HEK293 (cell line): ENCODE measurements at regions not wholly inside any gene's neighbourhood (a gene's known extent, or its start where the extent isn't known, plus 50 kb on each side); places are given as distances from the start of the nearest gene placed in this dataset.
"Not testable (repeated sequence)": the region's sequence is repeated elsewhere in the genome, so short reads cannot be mapped to it uniquely, and the experiment has no call there.

Source experiments
- CTCF ChIA-PET: fragments of 350-600 bp; formaldehyde crosslinking; extraction: SDS; loops from one replicate; lab custom pipeline; 2021; ENCODE audit warnings: antibody characterized with exemption; lab: Yijun Ruan, JAX
- POLR2A ChIA-PET: fragments of 300-600 bp; formaldehyde crosslinking; extraction: SDS; loops from one replicate; lab custom pipeline; 2020; ENCODE audit warnings: antibody characterized with exemption, inconsistent platforms; lab: Yijun Ruan, JAX
- H3K27ac ChIP-seq: fragments of 200-500 bp; sonication (Bioruptor generic); 2 replicates; pipeline ENCODE4 v1.5.1; 2014; ENCODE audit warnings: low read depth, low read length, control low read depth, inconsistent platforms; ENCODE audit errors: extremely low read depth
- H3K36me3 ChIP-seq, 2 experiments: fragments of 200-500 bp in 1 of 2; sonication (Bioruptor generic) in 1 of 2; 1 replicate in 1 of 2; 2 replicates in 1 of 2; pipeline ENCODE4 v1.5.1; 2014 to 2017; ENCODE audit warnings: inconsistent platforms in 2 of 2, low read length in 2 of 2; ENCODE audit not compliant: control insufficient read depth in 2 of 2, insufficient read depth in 1 of 2
- H3K4me1 ChIP-seq: fragments of 200-500 bp; sonication (Bioruptor generic); 2 replicates; pipeline ENCODE4 v1.5.1; 2014; ENCODE audit warnings: mild to moderate bottlenecking, low read length, inconsistent platforms; ENCODE audit not compliant: control insufficient read depth, insufficient read depth
- H3K4me3 ChIP-seq: 2 replicates; pipeline ENCODE4 v1.5.1; 2011; ENCODE audit warnings: low read depth, mild to moderate bottlenecking, control low read depth, low read length, moderate library complexity
- H3K9me3 ChIP-seq: fragments of 200-500 bp; sonication (Bioruptor generic); 2 replicates; pipeline ENCODE4 v1.5.1; 2014; ENCODE audit warnings: low read depth, low read length, inconsistent platforms; ENCODE audit not compliant: control insufficient read depth, insufficient read depth
- FEZF1 ChIP-seq: fragments of 450-650 bp; formaldehyde crosslinking; IDR thresholded peaks from 2 replicates; pipeline ENCODE4 v1.5.1; 2016; ENCODE audit warnings: missing biosample characterization, missing genetic modification characterization
- YY2 ChIP-seq: fragments of 450-650 bp; formaldehyde crosslinking; IDR thresholded peaks from 2 replicates; pipeline ENCODE4 v1.5.1; 2016; ENCODE audit warnings: missing biosample characterization, missing genetic modification characterization
- ZBTB48 ChIP-seq: fragments of 450-650 bp; formaldehyde crosslinking; IDR thresholded peaks from 2 replicates; pipeline ENCODE4 v1.5.1; 2016; ENCODE audit warnings: missing biosample characterization, missing genetic modification characterization
- ZNF114 ChIP-seq: fragments of 450-650 bp; formaldehyde crosslinking; IDR thresholded peaks from 2 replicates; pipeline ENCODE4 v1.5.0; 2017; ENCODE audit warnings: missing biosample characterization, missing genetic modification characterization
- ZNF140 ChIP-seq: fragments of 450-650 bp; formaldehyde crosslinking; IDR thresholded peaks from 2 replicates; pipeline ENCODE4 v1.5.1; 2016; ENCODE audit warnings: missing biosample characterization, missing genetic modification characterization
- ZNF221 ChIP-seq: fragments of 450-650 bp; formaldehyde crosslinking; IDR thresholded peaks from 2 replicates; pipeline ENCODE4 v1.5.1; 2017; ENCODE audit warnings: missing biosample characterization, missing genetic modification characterization, borderline replicate concordance
- ZNF366 ChIP-seq: fragments of 450-650 bp; formaldehyde crosslinking; conservative IDR thresholded peaks from 2 replicates; pipeline ENCODE4 v1.5.1; 2016; ENCODE audit warnings: missing biosample characterization, missing genetic modification characterization
- ZNF433 ChIP-seq: fragments of 450-650 bp; formaldehyde crosslinking; IDR thresholded peaks from 2 replicates; pipeline ENCODE4 v1.5.1; 2016; ENCODE audit warnings: missing biosample characterization, missing genetic modification characterization, low read depth
- ZNF621 ChIP-seq: fragments of 450-650 bp; formaldehyde crosslinking; IDR thresholded peaks from 2 replicates; pipeline ENCODE4 v1.5.1; 2017; ENCODE audit warnings: missing biosample characterization, missing genetic modification characterization
- ZNF768 ChIP-seq: fragments of 450-650 bp; formaldehyde crosslinking; IDR thresholded peaks from 2 replicates; pipeline ENCODE4 v1.5.1; 2018; ENCODE audit warnings: missing biosample characterization, mild to moderate bottlenecking, missing genetic modification characterization
- TF ChIP-seq, protein P1 (sequence below): sonication (generic); formaldehyde crosslinking; IDR thresholded peaks from 2 replicates; pipeline ENCODE4 v1.8.1; 2022; ENCODE audit warnings: mild to moderate bottlenecking, moderate library complexity, missing genetic modification reagents
- TF ChIP-seq, protein P2 (sequence below): fragments of 450-650 bp; formaldehyde crosslinking; IDR thresholded peaks from 2 replicates; pipeline ENCODE4 v1.5.1; 2016; ENCODE audit warnings: missing biosample characterization, missing genetic modification characterization, borderline replicate concordance

DNA sequence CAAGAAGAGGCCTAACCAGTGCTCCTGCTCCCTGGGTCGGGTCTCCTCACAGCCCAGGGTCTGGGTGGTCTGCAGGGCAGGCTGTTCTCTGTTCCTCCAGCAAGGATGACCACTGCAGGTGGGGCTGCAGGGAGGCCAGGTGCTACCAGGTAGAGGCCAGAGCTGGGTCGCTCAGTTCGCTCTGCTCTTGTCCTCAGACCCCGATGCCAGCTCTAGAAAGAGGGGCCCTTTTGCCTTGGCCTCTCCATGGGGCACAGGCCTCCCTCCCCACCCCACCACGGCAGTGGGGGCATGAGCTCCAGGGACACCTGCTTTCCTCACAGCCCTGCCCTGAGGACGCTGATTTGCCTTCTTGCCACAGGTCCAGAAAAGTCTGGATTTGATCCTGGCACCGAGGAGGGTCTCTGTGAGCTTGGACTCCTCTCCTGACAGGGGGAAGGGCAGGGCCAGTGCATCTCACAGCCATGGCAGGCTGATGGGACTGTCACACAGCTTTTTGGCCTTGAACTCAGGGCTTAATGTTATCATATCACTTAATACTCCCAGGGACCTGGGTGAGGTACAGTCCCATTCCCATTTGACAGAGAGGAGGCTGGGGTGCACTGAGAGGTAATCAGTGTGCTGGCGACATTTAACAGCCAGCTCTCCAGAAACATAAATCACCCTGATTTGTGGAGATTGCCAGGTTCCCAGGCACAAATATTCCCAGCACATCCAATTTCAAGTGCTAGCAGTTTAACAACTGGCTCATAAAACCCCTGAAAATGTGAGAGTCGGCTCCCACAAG is 273.0 kb upstream of the SFSWAP start:
- ChIA-PET POLR2A (no interaction called here), CTCF (interaction anchor here (1.1 to 1.2 kb wide), 2 partner anchors 13 to 16 kb away, joined by 3 to 7 read pairs; no protein-coding TSS in a partner anchor)
- Histone ChIP-seq H3K9me3 (no peaks in the 10 kb centered on the region), H3K4me3 (no peak overlapping the region), H3K36me3 (no peaks in the 10 kb centered on the region), H3K27ac (no peak overlapping the region), H3K4me1 (no peaks in the 10 kb centered on the region)
- TF ChIP-seq ZNF140 (tag by site-specific recombination): no peak

DNA sequence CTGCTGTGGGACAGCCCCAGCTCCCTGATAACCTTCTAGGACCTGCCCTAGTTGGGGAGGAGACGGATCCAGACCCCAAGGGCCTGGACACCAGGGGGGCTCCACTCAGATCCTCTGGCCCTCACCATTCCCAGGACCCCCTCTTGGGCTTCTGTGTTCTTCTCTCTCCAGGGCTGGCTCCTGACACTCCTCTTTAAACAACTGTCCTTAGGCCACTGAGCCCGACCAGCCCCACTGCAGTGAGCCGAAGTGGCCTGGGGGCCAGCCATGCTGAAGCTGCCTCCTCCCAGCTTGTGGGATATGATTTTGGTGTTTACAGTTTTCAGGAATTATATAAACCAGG is 272.4 kb upstream of the SFSWAP start:
- H3K27ac ChIP-seq: not testable (repeated sequence)

DNA sequence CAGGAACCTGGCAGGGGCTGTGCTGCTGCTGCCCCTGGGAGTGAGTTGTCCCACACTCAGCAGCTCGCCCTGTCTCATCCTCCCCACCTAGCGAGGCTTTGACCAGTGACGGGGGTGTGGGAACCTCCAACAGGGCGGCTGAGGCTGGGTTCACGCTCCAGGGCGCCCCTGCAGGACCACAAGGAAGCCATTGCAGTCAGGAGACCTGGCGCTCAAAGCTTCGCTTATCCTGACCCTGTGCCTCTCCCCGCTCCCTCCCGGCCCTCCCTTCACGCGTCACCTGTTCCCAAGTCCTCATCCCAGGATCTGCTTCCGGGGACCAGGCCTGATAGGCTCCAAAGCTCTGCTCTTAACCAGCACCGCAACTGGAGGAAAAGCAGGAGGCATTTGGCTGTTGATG is 272.0 kb upstream of the SFSWAP start:
- POLR2A ChIA-PET: interaction anchor here (1.1 kb wide), 1 partner anchor 211 kb away, joined by 5 read pairs; no protein-coding TSS in a partner anchor
- TF ChIP-seq YY2 (tag by site-specific recombination) (no peak), ZNF621 (tag by site-specific recombination) (no peak), FEZF1 (tag by site-specific recombination) (no peak), ZNF768 (tag by site-specific recombination) (no peak), ZNF433 (tag by site-specific recombination) (no peak), ZBTB48 (tag by site-specific recombination) (no peak), ZNF114 (tag by site-specific recombination) (no peak), ZNF366 (tag by site-specific recombination) (no peak), ZNF221 (no peak)
- TF ChIP-seq, protein P1, sequence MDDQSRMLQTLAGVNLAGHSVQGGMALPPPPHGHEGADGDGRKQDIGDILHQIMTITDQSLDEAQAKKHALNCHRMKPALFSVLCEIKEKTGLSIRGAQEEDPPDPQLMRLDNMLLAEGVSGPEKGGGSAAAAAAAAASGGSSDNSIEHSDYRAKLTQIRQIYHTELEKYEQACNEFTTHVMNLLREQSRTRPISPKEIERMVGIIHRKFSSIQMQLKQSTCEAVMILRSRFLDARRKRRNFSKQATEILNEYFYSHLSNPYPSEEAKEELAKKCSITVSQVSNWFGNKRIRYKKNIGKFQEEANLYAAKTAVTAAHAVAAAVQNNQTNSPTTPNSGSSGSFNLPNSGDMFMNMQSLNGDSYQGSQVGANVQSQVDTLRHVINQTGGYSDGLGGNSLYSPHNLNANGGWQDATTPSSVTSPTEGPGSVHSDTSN (CRISPR knock-in tag): no peak
- TF ChIP-seq, protein P2, sequence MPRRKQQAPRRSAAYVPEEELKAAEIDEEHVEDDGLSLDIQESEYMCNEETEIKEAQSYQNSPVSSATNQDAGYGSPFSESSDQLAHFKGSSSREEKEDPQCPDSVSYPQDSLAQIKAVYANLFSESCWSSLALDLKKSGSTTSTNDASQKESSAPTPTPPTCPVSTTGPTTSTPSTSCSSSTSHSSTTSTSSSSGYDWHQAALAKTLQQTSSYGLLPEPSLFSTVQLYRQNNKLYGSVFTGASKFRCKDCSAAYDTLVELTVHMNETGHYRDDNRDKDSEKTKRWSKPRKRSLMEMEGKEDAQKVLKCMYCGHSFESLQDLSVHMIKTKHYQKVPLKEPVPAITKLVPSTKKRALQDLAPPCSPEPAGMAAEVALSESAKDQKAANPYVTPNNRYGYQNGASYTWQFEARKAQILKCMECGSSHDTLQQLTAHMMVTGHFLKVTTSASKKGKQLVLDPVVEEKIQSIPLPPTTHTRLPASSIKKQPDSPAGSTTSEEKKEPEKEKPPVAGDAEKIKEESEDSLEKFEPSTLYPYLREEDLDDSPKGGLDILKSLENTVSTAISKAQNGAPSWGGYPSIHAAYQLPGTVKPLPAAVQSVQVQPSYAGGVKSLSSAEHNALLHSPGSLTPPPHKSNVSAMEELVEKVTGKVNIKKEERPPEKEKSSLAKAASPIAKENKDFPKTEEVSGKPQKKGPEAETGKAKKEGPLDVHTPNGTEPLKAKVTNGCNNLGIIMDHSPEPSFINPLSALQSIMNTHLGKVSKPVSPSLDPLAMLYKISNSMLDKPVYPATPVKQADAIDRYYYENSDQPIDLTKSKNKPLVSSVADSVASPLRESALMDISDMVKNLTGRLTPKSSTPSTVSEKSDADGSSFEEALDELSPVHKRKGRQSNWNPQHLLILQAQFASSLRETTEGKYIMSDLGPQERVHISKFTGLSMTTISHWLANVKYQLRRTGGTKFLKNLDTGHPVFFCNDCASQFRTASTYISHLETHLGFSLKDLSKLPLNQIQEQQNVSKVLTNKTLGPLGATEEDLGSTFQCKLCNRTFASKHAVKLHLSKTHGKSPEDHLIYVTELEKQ (tag by site-specific recombination): no peak
- TF ChIP-seq, all 188 proteins: peak for 0
- no peaks in the 10 kb centered on the region for H3K4me1 ChIP-seq
- no peaks in the 10 kb centered on the region for H3K36me3 ChIP-seq
- H3K27ac ChIP-seq: no peak overlapping the region
- H3K4me3 ChIP-seq: no peak overlapping the region
- H3K9me3 ChIP-seq: no peaks in the 10 kb centered on the region
- CTCF ChIA-PET: interaction anchor here (0.8 to 1.1 kb wide), 2 partner anchors 12 to 209 kb away, joined by 3 to 5 read pairs; no protein-coding TSS in a partner anchor

More for the DNA sequence above, 272.4 kb upstream of the SFSWAP start:
- not testable (repeated sequence) for H3K4me3 ChIP-seq, H3K4me1 ChIP-seq, H3K36me3 ChIP-seq, H3K9me3 ChIP-seq
- ChIA-PET CTCF (interaction anchor here (1.1 to 1.2 kb wide), 2 partner anchors 12 to 16 kb away, joined by 3 to 7 read pairs; no protein-coding TSS in a partner anchor), POLR2A (interaction anchor here (1.1 kb wide), 1 partner anchor 210 kb away, joined by 5 read pairs; no protein-coding TSS in a partner anchor)

DNA sequence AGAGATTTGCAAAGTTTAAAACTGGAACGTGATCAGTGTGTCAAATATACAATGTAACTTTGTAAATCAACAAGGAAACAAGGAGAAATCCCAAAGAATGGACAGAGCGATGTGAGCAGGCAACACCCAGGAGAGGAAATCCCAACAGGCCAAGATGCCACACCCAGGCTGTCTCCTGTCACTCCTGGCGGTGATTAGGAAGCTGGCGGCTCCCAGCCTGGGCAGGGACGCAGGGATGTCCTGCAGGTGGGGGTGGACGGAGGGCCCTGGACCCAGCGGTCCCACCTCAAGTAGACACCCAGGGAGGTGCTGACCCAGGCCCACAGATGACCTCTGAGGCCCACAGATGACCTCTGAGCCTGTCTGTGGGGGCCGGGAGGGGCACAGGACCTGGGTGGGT is 271.1 kb upstream of the SFSWAP start:
- H3K36me3 ChIP-seq, H3K27ac ChIP-seq, H3K4me3 ChIP-seq, H3K9me3 ChIP-seq, POLR2A ChIA-PET, H3K4me1 ChIP-seq: not testable (repeated sequence)
- CTCF ChIA-PET: interaction anchor here (0.8 kb wide), 1 partner anchor 210 kb away, joined by 5 read pairs; no protein-coding TSS in a partner anchor

DNA sequence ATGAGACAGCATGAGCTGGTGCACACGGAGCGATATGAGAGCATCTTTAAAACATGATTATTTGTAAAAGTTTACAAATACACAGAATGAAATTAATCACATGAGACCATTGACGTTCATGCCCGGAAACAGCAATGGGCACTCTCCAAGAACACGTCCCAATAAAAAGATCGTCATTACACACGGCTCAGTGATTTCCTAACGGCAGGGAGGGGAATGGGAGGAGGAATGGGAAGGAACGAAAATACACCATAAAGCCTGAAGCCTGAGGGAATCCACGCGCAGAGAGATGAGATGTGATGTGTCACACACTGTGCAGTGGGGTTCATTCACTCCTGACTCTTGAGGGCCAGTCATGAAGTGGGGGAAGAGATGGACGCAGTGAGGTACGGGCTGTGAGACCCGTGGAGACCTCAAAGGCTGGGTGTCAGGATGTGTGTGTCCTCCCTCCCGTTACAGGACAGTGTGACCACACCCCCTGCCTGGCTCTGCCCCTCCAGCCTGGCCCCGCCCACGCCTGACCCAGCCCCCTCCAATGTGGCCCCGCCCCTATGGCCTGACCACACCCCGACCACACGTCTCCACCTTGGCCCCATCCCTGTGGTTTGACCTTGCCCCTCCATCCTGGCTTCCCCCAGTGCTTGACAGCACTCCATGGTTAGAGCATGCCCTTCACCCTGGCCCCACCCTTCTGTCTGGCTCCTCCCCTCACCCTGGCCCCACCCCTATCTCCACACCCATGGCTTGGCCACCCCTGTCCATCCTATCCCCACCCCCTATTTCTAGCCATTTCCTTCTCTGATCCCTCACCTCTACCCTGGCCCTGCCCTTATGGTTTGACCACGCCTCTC is 270.5 kb upstream of the SFSWAP start:
- POLR2A ChIA-PET: interaction anchor here (0.6 kb wide), 1 partner anchor 13 kb away, joined by 6 read pairs; no protein-coding TSS in a partner anchor
- H3K9me3 ChIP-seq, CTCF ChIA-PET, H3K36me3 ChIP-seq, H3K4me1 ChIP-seq, H3K4me3 ChIP-seq, H3K27ac ChIP-seq: not testable (repeated sequence)
